CD14-positive monocyte (primary cell): ENCODE measurements at regions not wholly inside any gene's neighbourhood (a gene's known extent, or its start where the extent isn't known, plus 50 kb on each side); places are given as distances from the start of the nearest gene placed in this dataset.

Experiments used
- DNase-seq, 3 donors: peaks; one replicate each; pipeline ENCODE4 v3.0.0-alpha.2; 2011 to 2022
- H2AFZ ChIP-seq: 2 replicates; pipeline ENCODE4 v1.6.0; 2012; ENCODE audit warnings: mild to moderate bottlenecking, low read depth, low read length, inconsistent platforms; ENCODE audit not compliant: insufficient read depth, poor library complexity, severe bottlenecking
- H3K27ac ChIP-seq, 2 donors: 1 replicate in 1 of 2; 2 replicates in 1 of 2; pipeline ENCODE4 v1.5.1; 2012 to 2013; ENCODE audit warnings: low read length in 2 of 2, control low read depth in 1 of 2, inconsistent platforms in 1 of 2, low read depth in 1 of 2, mild to moderate bottlenecking in 1 of 2
- H3K27me3 ChIP-seq, 2 donors: one replicate each; pipeline versions ENCODE4 v1.6.0 to v1.6.1; 2011 to 2013; ENCODE audit warnings: low read length in 2 of 2; ENCODE audit not compliant: control insufficient read depth in 2 of 2, insufficient read depth in 2 of 2
- H3K36me3 ChIP-seq, 2 donors: replicated peaks in 1 of 2; 1 replicate in 1 of 2; 2 replicates in 1 of 2; pipeline versions ENCODE4 v1.5.1 to v1.6.1; 2012 to 2013; ENCODE audit warnings: low read length in 2 of 2, control low read depth in 1 of 2, inconsistent platforms in 1 of 2, mild to moderate bottlenecking in 1 of 2; ENCODE audit not compliant: insufficient read depth in 2 of 2, control insufficient read depth in 1 of 2
- H3K4me1 ChIP-seq, 2 donors: 1 replicate in 1 of 2; 2 replicates in 1 of 2; pipeline versions ENCODE4 v1.5.1 to v1.6.1; 2012 to 2013; ENCODE audit warnings: low read length in 2 of 2, control low read depth in 1 of 2, inconsistent platforms in 1 of 2, mild to moderate bottlenecking in 1 of 2, moderate library complexity in 1 of 2; ENCODE audit not compliant: insufficient read depth in 2 of 2, control insufficient read depth in 1 of 2
- H3K4me2 ChIP-seq: replicated peaks from 2 replicates; pipeline ENCODE3; 2012; ENCODE audit warnings: low read length, moderate library complexity, mild to moderate bottlenecking; ENCODE audit not compliant: poor library complexity, severe bottlenecking; ENCODE audit errors: extremely low read depth
- H3K4me3 ChIP-seq, 3 experiments: fragments of 200-600 bp in 1 of 3; sonication (generic) in 1 of 3; replicated peaks in 1 of 3; 1 replicate in 2 of 3; 2 replicates in 1 of 3; pipeline ENCODE4 v1.5.1; 2011 to 2013; ENCODE audit warnings: low read length in 3 of 3, mild to moderate bottlenecking in 3 of 3, control low read depth in 2 of 3, low read depth in 2 of 3, inconsistent platforms in 1 of 3, moderate library complexity in 1 of 3
- H3K79me2 ChIP-seq: 2 replicates; pipeline ENCODE4 v1.6.0; 2012; ENCODE audit warnings: mild to moderate bottlenecking, control low read depth, inconsistent platforms, low read length, moderate library complexity; ENCODE audit not compliant: insufficient read depth
- H3K9ac ChIP-seq: 2 replicates; pipeline ENCODE4 v1.6.0; 2017; ENCODE audit warnings: low read length, mild to moderate bottlenecking; ENCODE audit not compliant: insufficient read depth, poor library complexity, severe bottlenecking
- H3K9me3 ChIP-seq, 2 donors: replicated peaks in 1 of 2; 1 replicate in 1 of 2; 2 replicates in 1 of 2; pipeline versions ENCODE4 v1.5.1 to v1.6.1; 2012 to 2013; ENCODE audit warnings: low read length in 2 of 2, control low read depth in 1 of 2; ENCODE audit not compliant: control insufficient read depth in 1 of 2, insufficient read depth in 1 of 2
- H4K20me1 ChIP-seq: 2 replicates; pipeline ENCODE4 v1.6.0; 2012; ENCODE audit warnings: mild to moderate bottlenecking, low read length, control low read depth, moderate library complexity; ENCODE audit not compliant: insufficient read depth
- H3K27ac Mint-ChIP-seq, 7 donors: one replicate each; pipeline ENCODE4 v1.8.0; 2020; ENCODE audit warnings: mild to moderate bottlenecking in 7 of 7, mixed read lengths in 7 of 7, moderate library complexity in 6 of 7, inconsistent platforms in 2 of 7
- H3K27me3 Mint-ChIP-seq, 3 donors: one replicate each; pipeline ENCODE4 v1.8.0; 2021 to 2022; ENCODE audit warnings: low read depth in 3 of 3, mild to moderate bottlenecking in 3 of 3, mixed read lengths in 3 of 3, moderate library complexity in 3 of 3, inconsistent platforms in 1 of 3
- H3K36me3 Mint-ChIP-seq, 2 donors: one replicate each; pipeline ENCODE4 v1.8.0; 2020; ENCODE audit warnings: mixed read lengths in 2 of 2, inconsistent platforms in 1 of 2, mild to moderate bottlenecking in 1 of 2
- H3K4me1 Mint-ChIP-seq: one replicate; pipeline ENCODE4 v1.8.0; 2020; ENCODE audit warnings: mild to moderate bottlenecking, mixed read lengths
- H3K4me3 Mint-ChIP-seq, 2 donors: one replicate each; pipeline ENCODE4 v1.8.0; 2020; ENCODE audit warnings: mild to moderate bottlenecking in 2 of 2, mixed read lengths in 2 of 2, moderate library complexity in 1 of 2
- H3K9me3 Mint-ChIP-seq, 7 donors: one replicate each; pipeline ENCODE4 v1.8.0; 2020 to 2022; ENCODE audit warnings: mixed read lengths in 7 of 7, mild to moderate bottlenecking in 6 of 7, moderate library complexity in 6 of 7, inconsistent platforms in 2 of 7
- CTCF ChIP-seq: fragments of 200-600 bp; IDR thresholded peaks from one replicate; pipeline ENCODE4 v1.8.0; 2022; ENCODE audit warnings: antibody characterized with exemption, mild to moderate bottlenecking
- WGBS: methylation state at CpG from one replicate; pipeline ENCODE4 v1.1.5; 2013; ENCODE audit warnings: missing lambda C conversion rate; ENCODE audit not compliant: insufficient coverage; 5-methylcytosine and 5-hydroxymethylcytosine counted together
- intact Hi-C, 2 donors: fragments of 100-400 bp; cut with micrococcal nuclease; formaldehyde crosslinking; loops; one replicate each; pipeline versions ENCODE4 v1.15.0 to v1.15.1; 2023

- Histone ChIP-seq H3K36me3 (no peaks in the 10 kb centered on the region), H4K20me1 (no peaks in the 10 kb centered on the region), H3K27me3 (no peaks in the 10 kb centered on the region), H3K9ac (no peak overlapping the region), H3K4me3 (no peak overlapping the region), H2AFZ (no peak overlapping the region), H3K9me3 (peaks cover 13% of the 10 kb centered on the region in 2 donors), H3K27ac (no peak overlapping the region), H3K79me2 (no peaks in the 10 kb centered on the region), H3K4me1 (no peaks in the 10 kb centered on the region), H3K4me2 (no peak overlapping the region)
- WGBS = no CpG with 5 or more reads among the region's 4 CpGs
- DNase-seq = no peak
- Mint-ChIP-seq H3K4me1 (no peaks in the 10 kb centered on the region), H3K36me3 (no peaks in the 10 kb centered on the region), H3K27ac (no peak overlapping the region), H3K9me3 (peaks cover 7 to 22% (median 12%) of the 10 kb centered on the region in 7 donors), H3K4me3 (no peak overlapping the region), H3K27me3 (no peaks in the 10 kb centered on the region)
- intact Hi-C loops = no loop called here
- no peak for TF ChIP-seq CTCF
Observed at GRCh38 chr18:66271962-66272361, 331.9 kb downstream of the CDH19 start.

- no peaks in the 10 kb centered on the region for H3K4me1 Mint-ChIP-seq
- H3K27me3 Mint-ChIP-seq = no peaks in the 10 kb centered on the region
- no peak overlapping the region for H3K9ac ChIP-seq
- no peaks in the 10 kb centered on the region for H3K27me3 ChIP-seq
- H3K4me3 ChIP-seq = no peak overlapping the region
- H3K27ac Mint-ChIP-seq = no peak overlapping the region
- H4K20me1 ChIP-seq = no peaks in the 10 kb centered on the region
- no peak overlapping the region for H2AFZ ChIP-seq
- no peaks in the 10 kb centered on the region for H3K79me2 ChIP-seq
- DNase-seq = no peak
- WGBS = no CpG with 5 or more reads among the region's 2 CpGs
- H3K4me2 ChIP-seq = no peak overlapping the region
- intact Hi-C loops = no loop called here
- peaks cover 3 to 12% (median 4%) of the 10 kb centered on the region in 7 donors for H3K9me3 Mint-ChIP-seq
- no peaks in the 10 kb centered on the region for H3K4me1 ChIP-seq
- no peak overlapping the region for H3K27ac ChIP-seq
- no peak for TF ChIP-seq CTCF
- H3K4me3 Mint-ChIP-seq = no peak overlapping the region
- no peaks in the 10 kb centered on the region for H3K36me3 ChIP-seq
- H3K9me3 ChIP-seq = peaks cover 6 to 14% of the 10 kb centered on the region in 2 donors
- no peaks in the 10 kb centered on the region for H3K36me3 Mint-ChIP-seq
Observed at GRCh38 chr18:66264130-66264529, 339.8 kb downstream of the CDH19 start.
